ENCODE measurements at regions not wholly inside any gene's neighbourhood (a gene's known extent, or its start where the extent isn't known, plus 50 kb on each side); places are given as distances from the start of the nearest gene placed in this dataset.

- no peak for DNase-seq
Observed at GRCh38 chr18:56066524-56067213, 478.7 kb upstream of the TCF4 start.

- no peak for DNase-seq
Observed at GRCh38 chr18:56065086-56065485, 477.1 kb upstream of the TCF4 start.

DNA sequence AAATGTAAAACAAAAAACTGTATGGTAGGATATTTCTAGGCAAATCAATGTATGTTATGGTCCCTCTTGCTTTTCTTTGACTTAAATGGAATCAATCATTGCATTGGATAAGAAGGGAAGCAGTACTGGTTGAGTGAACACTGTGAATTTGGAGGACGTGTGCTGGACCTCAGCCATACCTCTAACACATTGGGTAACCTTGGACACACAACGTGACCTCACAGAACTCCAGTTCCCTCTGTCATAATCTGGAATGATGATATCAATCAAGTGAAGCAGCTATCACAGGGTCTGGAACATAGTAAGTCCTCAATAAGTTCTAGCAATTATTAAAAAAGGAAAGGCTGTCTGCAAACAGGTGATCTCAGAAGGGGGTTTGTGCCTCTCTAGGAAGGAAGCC lies 474.9 kb upstream of the TCF4 start:
- DNase-seq = no peak

GRCh38 chr18:56060967-56061541 lies 473.1 kb upstream of the TCF4 start:
- no peak for DNase-seq

- DNase-seq = no peak
Observed at GRCh38 chr18:56052202-56052601, 464.2 kb upstream of the TCF4 start.

GRCh38 chr18:56044239-56044638 lies 456.2 kb upstream of the TCF4 start:
- no peak for DNase-seq

- DNase-seq = no peak
Observed at GRCh38 chr18:56043641-56044061, 455.7 kb upstream of the TCF4 start.

- DNase-seq = no peak
Observed at GRCh38 chr18:56042915-56043536, 455.0 kb upstream of the TCF4 start.

GRCh38 chr18:56038171-56039030 lies 450.4 kb upstream of the TCF4 start:
- peak; percentile 1 for DNase-seq

DNA sequence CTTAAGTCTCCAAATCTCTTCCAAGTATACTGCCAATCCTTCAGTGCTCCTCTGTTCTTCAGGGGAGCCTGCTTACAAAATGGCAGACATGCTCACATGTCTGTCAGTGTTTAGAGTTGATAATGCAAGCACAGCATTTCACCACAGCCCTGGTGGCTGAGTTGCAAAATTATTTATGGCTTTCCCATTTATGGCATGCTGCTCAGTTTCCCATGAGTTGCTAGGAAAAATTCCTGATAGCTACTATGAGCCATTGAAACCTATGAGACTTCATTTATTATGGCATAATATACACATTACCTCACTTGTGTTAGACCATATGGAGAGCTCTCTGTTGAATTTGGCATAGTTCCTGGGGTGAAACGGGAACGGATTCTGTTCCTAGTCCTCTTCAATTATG lies 448.7 kb upstream of the TCF4 start:
- no peak for DNase-seq

DNA sequence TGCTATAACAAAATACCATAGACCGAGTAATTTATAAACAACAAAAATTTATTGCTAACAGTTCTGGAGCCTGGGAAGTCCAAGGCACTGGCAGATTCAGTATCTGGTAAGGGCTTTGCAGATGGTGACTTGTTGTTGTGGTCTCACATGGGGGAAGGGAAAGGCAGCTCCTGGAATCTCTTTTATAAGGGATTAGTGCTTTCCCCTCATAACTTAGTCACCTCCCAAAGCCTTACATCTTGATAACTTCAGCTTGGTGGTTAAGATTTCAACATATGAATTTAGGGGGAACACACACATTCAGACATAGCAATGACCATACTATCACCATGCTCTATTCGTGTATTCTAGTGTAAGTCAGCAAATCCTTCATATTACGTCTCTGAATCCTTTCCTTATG lies 447.6 kb upstream of the TCF4 start:
- DNase-seq = no peak

- no peak for DNase-seq
Observed at GRCh38 chr18:56034949-56035348, 447.0 kb upstream of the TCF4 start.

- DNase-seq = no peak
Observed at GRCh38 chr18:56030060-56030459, 442.1 kb upstream of the TCF4 start.

DNA sequence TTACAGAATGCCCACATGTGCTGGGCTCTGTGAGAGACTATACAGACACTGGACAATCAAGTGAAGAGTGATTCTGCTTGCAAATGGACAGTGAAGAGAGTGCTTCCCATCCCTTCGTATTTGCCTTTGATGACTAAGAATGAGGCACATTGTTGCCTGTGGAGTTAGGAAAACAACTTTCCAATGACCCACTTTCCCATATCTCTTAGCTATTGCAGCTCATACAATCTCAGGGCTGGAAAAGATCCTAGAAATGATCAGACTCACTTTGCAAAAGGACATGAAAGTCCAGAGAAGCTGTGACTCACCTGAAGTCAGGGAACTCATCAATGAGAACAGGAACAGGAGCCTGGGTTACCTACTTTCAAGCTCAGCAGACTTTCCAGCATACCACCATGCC lies 440.5 kb upstream of the TCF4 start:
- DNase-seq = no peak

GRCh38 chr18:56026509-56026908 lies 438.5 kb upstream of the TCF4 start:
- no peak for DNase-seq

GRCh38 chr18:56021809-56022195 lies 433.8 kb upstream of the TCF4 start:
- no peak for DNase-seq

DNA sequence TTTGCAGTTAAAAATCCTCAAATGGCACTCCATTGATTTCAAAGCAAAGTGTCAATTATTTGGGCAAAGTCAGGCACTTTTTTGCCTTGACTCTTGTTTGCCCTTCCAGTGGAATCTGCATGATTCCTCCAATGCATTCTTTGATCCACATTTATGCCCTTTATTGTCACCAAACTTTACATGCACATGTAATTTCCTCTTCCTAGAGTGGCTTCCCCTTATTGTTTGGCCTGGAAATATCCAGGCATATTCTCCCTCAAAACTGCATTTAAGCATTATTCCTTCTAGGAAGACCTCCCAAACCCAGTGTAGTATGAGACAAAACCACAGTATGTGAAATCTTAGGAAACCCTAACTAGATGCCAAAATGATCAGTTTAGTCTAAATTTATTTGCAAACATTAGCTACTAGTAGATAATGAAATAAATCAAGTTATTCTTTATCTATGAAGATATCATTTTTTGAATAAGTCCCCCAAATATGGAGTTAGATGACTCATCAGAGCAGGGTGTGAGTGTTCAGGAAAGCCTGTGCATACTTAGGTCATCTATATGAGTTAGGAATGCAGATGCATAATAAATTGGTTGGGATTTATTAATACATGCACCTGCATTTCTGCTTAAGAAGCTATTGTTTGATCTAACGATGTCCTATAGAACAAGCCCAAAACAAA lies 433.3 kb upstream of the TCF4 start:
- DNase-seq = no peak

DNA sequence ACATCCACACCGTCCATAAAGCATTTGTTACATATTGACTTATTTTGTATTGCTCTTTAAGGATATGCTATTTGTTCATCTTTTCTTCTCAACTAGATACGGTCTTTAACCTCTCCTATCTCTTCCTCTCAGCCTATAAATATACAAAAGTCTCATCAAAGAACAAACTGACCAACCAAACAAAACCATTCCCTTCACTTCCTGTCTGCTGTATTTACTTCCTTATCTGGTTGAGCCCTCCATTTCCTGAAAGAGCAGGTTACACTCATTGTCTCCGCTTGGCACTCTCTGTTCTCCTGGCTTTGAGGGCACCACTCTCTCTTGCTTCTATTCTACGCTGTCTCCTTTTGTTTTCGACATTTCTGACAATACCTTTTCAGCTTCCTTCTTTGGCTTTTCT lies 431.9 kb upstream of the TCF4 start:
- no peak for DNase-seq

GRCh38 chr18:56019156-56019555 lies 431.2 kb upstream of the TCF4 start:
- no peak for DNase-seq

GRCh38 chr18:56009411-56009810 lies 421.4 kb upstream of the TCF4 start:
- no peak for DNase-seq

- DNase-seq = no peak
Observed at GRCh38 chr18:56003720-56004088, 415.7 kb upstream of the TCF4 start.

GRCh38 chr18:56003009-56003719 lies 415.2 kb upstream of the TCF4 start:
- no peak for DNase-seq

Measured in NCI-H748 treated with DMSO at 0.1 percent for 48 hours (cell line).